DOHH2 (cell line): ENCODE measurements at regions not wholly inside any gene's neighbourhood (a gene's known extent, or its start where the extent isn't known, plus 50 kb on each side); places are given as distances from the start of the nearest gene placed in this dataset.
A peak's percentile ranks its signal among the peaks of the same experiment; 100 is the strongest.

Experiments
- H3F3A ChIP-seq: fragments of 200-600 bp; sonication (generic), shearing (Covaris generic); 2 replicates; pipeline ENCODE4 v1.6.0; 2016; ENCODE audit warnings: antibody characterized with exemption, mild to moderate bottlenecking; ENCODE audit not compliant: control insufficient read depth, insufficient read depth
- H3K27ac ChIP-seq: fragments of 200-600 bp; sonication (generic); 2 replicates; pipeline ENCODE4 v1.5.1; 2014; ENCODE audit warnings: low read depth, mild to moderate bottlenecking, low read length, moderate library complexity
- H3K27me3 ChIP-seq: fragments of 200-600 bp; sonication (generic); 2 replicates; pipeline ENCODE4 v1.6.1; 2014; ENCODE audit warnings: mild to moderate bottlenecking, low read length, mixed read lengths; ENCODE audit not compliant: control insufficient read depth
- H3K36me3 ChIP-seq: fragments of 200-600 bp; sonication (generic); 2 replicates; pipeline ENCODE4 v1.6.1; 2014; ENCODE audit warnings: mild to moderate bottlenecking, low read length, moderate library complexity, mixed read lengths; ENCODE audit not compliant: control insufficient read depth
- H3K4me1 ChIP-seq: fragments of 200-600 bp; sonication (generic); 2 replicates; pipeline ENCODE4 v1.6.1; 2014; ENCODE audit warnings: mild to moderate bottlenecking, low read length, mixed read lengths; ENCODE audit not compliant: control insufficient read depth
- H3K4me2 ChIP-seq: fragments of 200-600 bp; sonication (generic); 2 replicates; pipeline ENCODE4 v1.6.0; 2014; ENCODE audit warnings: mild to moderate bottlenecking, low read length, moderate library complexity
- H3K4me3 ChIP-seq: fragments of 200-600 bp; sonication (generic); 2 replicates; pipeline ENCODE4 v1.5.1; 2014; ENCODE audit warnings: mild to moderate bottlenecking, low read length, mixed read lengths
- H3K79me2 ChIP-seq: fragments of 200-600 bp; sonication (generic); 2 replicates; pipeline ENCODE4 v1.6.1; 2014; ENCODE audit warnings: mild to moderate bottlenecking, low read length, mixed read lengths; ENCODE audit not compliant: control insufficient read depth
- H3K9me2 ChIP-seq: fragments of 200-600 bp; sonication (generic); replicated peaks from 2 replicates; pipeline ENCODE4 v1.6.1; 2014; ENCODE audit warnings: mild to moderate bottlenecking, low read length, mixed read lengths; ENCODE audit not compliant: control insufficient read depth
- H3K9me3 ChIP-seq: fragments of 200-600 bp; sonication (generic); 2 replicates; pipeline ENCODE4 v1.6.1; 2014; ENCODE audit warnings: antibody characterized with exemption, low read length, mixed read lengths; ENCODE audit not compliant: control insufficient read depth, insufficient read depth
- H4K20me1 ChIP-seq: fragments of 200-600 bp; sonication (generic); 2 replicates; pipeline ENCODE4 v1.6.0; 2014; ENCODE audit warnings: low read depth, mild to moderate bottlenecking, antibody characterized with exemption, low read length, moderate library complexity; ENCODE audit not compliant: control insufficient read depth, insufficient read depth
- CTCF ChIP-seq: fragments of 200-600 bp; sonication (generic); IDR thresholded peaks from one replicate; pipeline ENCODE4 v1.5.1; 2014; ENCODE audit warnings: antibody characterized with exemption, mild to moderate bottlenecking, low read depth, low read length; ENCODE audit not compliant: poor library complexity, severe bottlenecking
- EZH2phosphoT487 ChIP-seq: fragments of 200-600 bp; sonication (generic); IDR thresholded peaks from 2 replicates; pipeline ENCODE4 v1.6.1; 2017; ENCODE audit warnings: borderline replicate concordance, mild to moderate bottlenecking, antibody characterized with exemption, low read length, moderate library complexity, mixed read lengths

- Histone ChIP-seq H3K27me3 (peaks cover 4% of the 10 kb centered on the region; the same call in 1 of the 2 replicates), H3K4me3 (no peak overlapping the region), H3K27ac (no peak overlapping the region), H3K9me3 (no peaks in the 10 kb centered on the region), H4K20me1 (no peaks in the 10 kb centered on the region), H3K36me3 (no peaks in the 10 kb centered on the region), H3K79me2 (no peaks in the 10 kb centered on the region), H3K4me1 (no peaks in the 10 kb centered on the region), H3K4me2 (no peak overlapping the region), H3F3A (no peaks in the 10 kb centered on the region), H3K9me2 (no peaks in the 10 kb centered on the region)
- TF ChIP-seq EZH2phosphoT487 (no peak), CTCF (peak; percentile 70)
Observed at GRCh38 chr2:41853427-41854191, 194.2 kb upstream of the PKDCC start.

GRCh38 chr2:41854227-41854626, 193.6 kb upstream of the PKDCC start:
- TF ChIP-seq CTCF (no peak), EZH2phosphoT487 (no peak)
- H3K4me1 ChIP-seq = no peaks in the 10 kb centered on the region
- H3K9me3 ChIP-seq = no peaks in the 10 kb centered on the region
- H3K79me2 ChIP-seq = no peaks in the 10 kb centered on the region
- no peak overlapping the region for H3K27ac ChIP-seq
- H3K4me2 ChIP-seq = no peak overlapping the region
- H4K20me1 ChIP-seq = no peaks in the 10 kb centered on the region
- no peaks in the 10 kb centered on the region for H3F3A ChIP-seq
- H3K27me3 ChIP-seq = peaks cover 4% of the 10 kb centered on the region; the same call in 1 of the 2 replicates
- no peak overlapping the region for H3K4me3 ChIP-seq
- no peaks in the 10 kb centered on the region for H3K9me2 ChIP-seq
- no peaks in the 10 kb centered on the region for H3K36me3 ChIP-seq

- Histone ChIP-seq H3K4me2 (no peak overlapping the region), H3K36me3 (no peaks in the 10 kb centered on the region)
Observed at GRCh38 chr2:41856946-41857345, 190.9 kb upstream of the PKDCC start.

More at GRCh38 chr2:41856946-41857345, 190.9 kb upstream of the PKDCC start:
- H3K9me3 ChIP-seq = no peaks in the 10 kb centered on the region
- no peaks in the 10 kb centered on the region for H4K20me1 ChIP-seq
- no peaks in the 10 kb centered on the region for H3F3A ChIP-seq
- TF ChIP-seq CTCF = no peak
- TF ChIP-seq EZH2phosphoT487 = no peak
- H3K9me2 ChIP-seq = no peaks in the 10 kb centered on the region
- H3K27me3 ChIP-seq = peaks cover 11% of the 10 kb centered on the region
- no peak overlapping the region for H3K27ac ChIP-seq
- H3K4me3 ChIP-seq = no peak overlapping the region
- no peaks in the 10 kb centered on the region for H3K79me2 ChIP-seq
- H3K4me1 ChIP-seq = no peaks in the 10 kb centered on the region
